Left lobe of liver (tissue), 2 donors: ENCODE measurements at regions not wholly inside any gene's neighbourhood (a gene's known extent, or its start where the extent isn't known, plus 50 kb on each side); places are given as distances from the start of the nearest gene placed in this dataset.
A peak's percentile ranks its signal among the peaks of the same experiment; 100 is the strongest.

Source experiments
- ATAC-seq: fragments of 200-7000 bp; cut with Tn5 transposase; one replicate; pipeline ENCODE4 v1.9.1; 2020; ENCODE audit warnings: mild to moderate bottlenecking, moderate library complexity
- DNase-seq: peaks from one replicate; pipeline ENCODE4 v3.0.0-alpha.2; 2020; ENCODE audit warnings: low spot score
- donor health status: DM: no; HTN: no; CAD: no; lungs with moderate emphysema.
- donor health status: DM: no; HTN: yes; CAD: no.

GRCh38 chr2:118171546-118171945 is 83.3 kb downstream of the INSIG2 start:
- no peak for DNase-seq
- ATAC-seq, result no peak

DNA sequence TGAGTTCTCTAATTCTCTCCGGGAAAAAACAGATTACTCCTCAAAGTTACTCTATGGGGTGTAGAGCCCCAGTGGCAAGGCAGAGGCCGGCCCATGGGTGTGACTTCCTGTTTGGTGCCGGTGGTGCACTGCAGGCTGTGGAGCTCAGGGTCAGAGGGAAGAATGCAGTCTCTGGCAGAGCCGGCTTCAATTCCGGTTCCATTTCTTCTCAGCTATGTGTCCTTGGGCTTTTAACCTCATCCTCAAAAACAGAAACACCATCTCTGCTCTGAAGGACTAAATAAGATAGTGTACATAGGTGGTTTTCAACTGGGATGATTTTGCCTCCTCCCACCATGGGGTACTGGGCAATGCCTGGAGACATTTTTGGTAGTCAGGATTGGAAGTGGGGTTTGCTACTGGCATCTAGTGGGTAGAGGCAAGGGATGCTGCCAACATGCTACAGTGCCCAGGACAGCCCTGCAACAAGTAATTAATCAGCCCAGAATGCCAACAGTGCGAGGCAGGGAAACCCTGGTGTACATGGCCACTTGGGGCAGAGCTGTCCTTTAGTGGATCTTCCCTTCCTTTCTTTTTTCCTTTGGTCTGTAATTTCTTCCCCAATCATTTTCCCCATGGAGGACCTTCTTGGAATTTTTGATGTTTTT is 81.2 kb downstream of the INSIG2 start:
- DNase-seq, result no peak
- ATAC-seq, result peak; percentile 73

GRCh38 chr2:118168615-118169014 is 80.3 kb downstream of the INSIG2 start:
- no peak for DNase-seq
- ATAC-seq, result no peak

DNA sequence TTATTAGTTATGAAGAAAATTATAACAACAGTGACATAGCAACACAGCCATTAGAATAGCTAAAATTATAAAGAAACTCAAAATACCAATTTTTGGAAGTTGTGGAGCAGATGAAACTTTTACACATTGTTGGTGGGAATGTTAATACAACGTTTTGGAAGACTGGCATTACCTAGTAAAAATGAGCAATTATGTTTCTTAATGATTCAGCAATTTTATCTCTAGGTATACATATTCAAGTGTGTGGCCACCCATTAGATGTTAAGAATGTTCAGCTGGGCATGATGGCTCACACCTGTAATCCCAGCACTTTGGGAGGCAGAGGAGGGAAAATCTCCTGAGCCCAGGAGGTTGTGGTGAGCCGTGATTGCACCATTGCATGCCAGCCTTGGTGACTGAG is 78.8 kb downstream of the INSIG2 start:
- ATAC-seq, result no peak
- DNase-seq, result no peak

DNA sequence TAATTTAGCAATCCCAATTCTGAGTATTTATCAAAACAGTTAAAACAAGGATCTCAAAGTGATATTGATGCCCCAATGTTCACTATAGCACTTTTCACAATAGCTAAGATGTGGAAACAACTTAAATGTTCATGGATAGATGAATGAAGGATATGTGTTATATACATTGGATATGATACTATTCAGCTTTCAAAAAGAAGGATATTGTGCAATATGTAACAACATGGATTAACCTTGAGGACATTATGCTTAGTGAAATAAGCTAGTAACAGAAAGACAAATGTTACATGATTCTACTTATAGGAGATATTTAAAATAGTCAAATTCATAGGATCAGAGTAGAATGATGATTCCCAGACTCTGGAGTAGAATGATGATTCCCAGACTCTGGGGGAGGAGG is 78.0 kb downstream of the INSIG2 start:
- ATAC-seq, result no peak
- no peak for DNase-seq

DNA sequence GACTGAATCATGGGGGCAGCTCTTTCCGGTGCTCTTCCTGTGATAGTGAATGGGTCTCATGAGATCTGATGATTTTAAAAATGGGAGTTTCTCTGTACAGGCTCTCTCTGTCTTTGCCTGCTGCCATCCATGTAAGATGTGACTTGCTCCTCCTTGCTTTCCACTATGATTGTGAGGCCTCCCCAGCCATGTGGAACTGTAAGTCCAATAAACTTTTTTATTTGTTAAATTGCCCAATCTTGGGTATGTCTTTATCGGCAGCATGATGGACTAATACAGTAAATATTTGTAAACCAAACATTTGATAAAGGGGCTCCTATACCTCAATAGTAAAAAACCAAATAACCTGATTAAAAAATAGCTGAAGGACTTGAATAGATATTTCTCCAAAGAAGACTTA is 77.3 kb downstream of the INSIG2 start:
- ATAC-seq (peak; percentile 38), DNase-seq (no peak)
